ENCODE measurements at regions not wholly inside any gene's neighbourhood (a gene's known extent, or its start where the extent isn't known, plus 50 kb on each side); places are given as distances from the start of the nearest gene placed in this dataset.
"Not testable (repeated sequence)": the region's sequence is repeated elsewhere in the genome, so short reads cannot be mapped to it uniquely, and the experiment has no call there.

DNA sequence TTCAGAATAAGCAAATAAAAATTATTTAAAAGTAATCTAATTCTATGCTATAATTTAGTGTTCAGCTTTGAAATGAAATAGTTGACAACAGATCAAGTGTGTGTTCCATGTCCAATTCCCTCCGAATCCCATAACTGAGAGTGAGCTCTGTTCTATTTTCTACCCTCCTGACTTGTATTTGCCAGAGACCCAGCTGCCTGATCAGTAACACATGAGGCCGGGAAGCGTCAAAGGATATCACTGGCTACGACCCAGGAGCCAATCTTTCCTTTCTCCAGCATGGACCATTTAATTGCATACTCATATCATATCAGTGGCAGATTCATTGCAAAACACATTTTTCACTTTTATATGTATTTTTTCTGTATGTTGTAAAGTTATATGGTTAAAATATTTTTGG, 108.8 kb upstream of the TSPAN8 start:
- no peak for DNase-seq
- CTCF ChIA-PET: no interaction called here
- Histone ChIP-seq H3K9me3 (ENCODE audit: insufficient read depth, low read depth) (no peaks in the 10 kb centered on the region), H3F3A (ENCODE audit: insufficient read depth, low read depth) (no peaks in the 10 kb centered on the region), H3K79me2 (ENCODE audit: low read depth) (no peaks in the 10 kb centered on the region), H3K4me1 (replicated peaks; ENCODE audit: insufficient read depth) (no peaks in the 10 kb centered on the region), H3K9me2 (ENCODE audit: insufficient read depth) (no peaks in the 10 kb centered on the region), H3K36me3 (ENCODE audit: low read depth) (no peaks in the 10 kb centered on the region), H2AFZ (no peak overlapping the region), H3K4me2 (no peak overlapping the region), H4K20me1 (ENCODE audit: insufficient read depth) (no peaks in the 10 kb centered on the region), H3K27ac (no peak overlapping the region), H3K4me3 (no peak overlapping the region), H3K27me3 (ENCODE audit: insufficient read depth, low read depth) (no peaks in the 10 kb centered on the region)
- no TSS peak for BruUV-seq (replicated peaks)
- POLR2A ChIA-PET (ENCODE audit: unreplicated experiment): no interaction called here
- intact Hi-C loops (cut with micrococcal nuclease; ENCODE audit: unreplicated experiment): no loop called here
- no peak for TF ChIP-seq EZH2 (IDR thresholded peaks at IDR 0.05; ENCODE audit: low read depth)
- TF ChIP-seq, protein P1, sequence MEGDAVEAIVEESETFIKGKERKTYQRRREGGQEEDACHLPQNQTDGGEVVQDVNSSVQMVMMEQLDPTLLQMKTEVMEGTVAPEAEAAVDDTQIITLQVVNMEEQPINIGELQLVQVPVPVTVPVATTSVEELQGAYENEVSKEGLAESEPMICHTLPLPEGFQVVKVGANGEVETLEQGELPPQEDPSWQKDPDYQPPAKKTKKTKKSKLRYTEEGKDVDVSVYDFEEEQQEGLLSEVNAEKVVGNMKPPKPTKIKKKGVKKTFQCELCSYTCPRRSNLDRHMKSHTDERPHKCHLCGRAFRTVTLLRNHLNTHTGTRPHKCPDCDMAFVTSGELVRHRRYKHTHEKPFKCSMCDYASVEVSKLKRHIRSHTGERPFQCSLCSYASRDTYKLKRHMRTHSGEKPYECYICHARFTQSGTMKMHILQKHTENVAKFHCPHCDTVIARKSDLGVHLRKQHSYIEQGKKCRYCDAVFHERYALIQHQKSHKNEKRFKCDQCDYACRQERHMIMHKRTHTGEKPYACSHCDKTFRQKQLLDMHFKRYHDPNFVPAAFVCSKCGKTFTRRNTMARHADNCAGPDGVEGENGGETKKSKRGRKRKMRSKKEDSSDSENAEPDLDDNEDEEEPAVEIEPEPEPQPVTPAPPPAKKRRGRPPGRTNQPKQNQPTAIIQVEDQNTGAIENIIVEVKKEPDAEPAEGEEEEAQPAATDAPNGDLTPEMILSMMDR (conservative IDR thresholded peaks at IDR 0.05): no peak

DNA sequence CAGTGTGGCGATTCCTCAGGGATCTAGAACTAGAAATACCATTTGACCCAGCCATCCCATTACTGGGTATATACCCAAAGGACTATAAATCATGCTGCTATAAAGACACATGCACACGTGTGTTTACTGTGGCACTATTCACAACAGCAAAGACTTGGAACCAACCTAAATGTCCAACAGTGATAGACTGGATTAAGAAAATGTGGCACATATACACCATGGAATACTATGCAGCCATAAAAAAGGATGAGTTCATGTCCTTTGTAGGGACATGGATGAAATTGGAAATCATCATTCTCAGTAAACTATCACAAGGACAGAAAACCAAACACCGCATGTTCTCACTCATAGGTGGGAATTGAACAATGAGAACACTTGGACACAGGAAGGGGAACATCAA, 107.9 kb upstream of the TSPAN8 start:
- H3K4me3 ChIP-seq; H2AFZ ChIP-seq; H3K27ac ChIP-seq; BruUV-seq (replicated peaks); H3K4me1 ChIP-seq (replicated peaks; ENCODE audit: insufficient read depth); DNase-seq; H3F3A ChIP-seq (ENCODE audit: insufficient read depth, low read depth); H3K4me2 ChIP-seq; POLR2A ChIA-PET (ENCODE audit: unreplicated experiment); H4K20me1 ChIP-seq (ENCODE audit: insufficient read depth); CTCF ChIA-PET; H3K79me2 ChIP-seq (ENCODE audit: low read depth); H3K36me3 ChIP-seq (ENCODE audit: low read depth); H3K9me2 ChIP-seq (ENCODE audit: insufficient read depth); H3K9me3 ChIP-seq (ENCODE audit: insufficient read depth, low read depth); intact Hi-C loops (cut with micrococcal nuclease; ENCODE audit: unreplicated experiment); H3K27me3 ChIP-seq (ENCODE audit: insufficient read depth, low read depth): not testable (repeated sequence)

DNA sequence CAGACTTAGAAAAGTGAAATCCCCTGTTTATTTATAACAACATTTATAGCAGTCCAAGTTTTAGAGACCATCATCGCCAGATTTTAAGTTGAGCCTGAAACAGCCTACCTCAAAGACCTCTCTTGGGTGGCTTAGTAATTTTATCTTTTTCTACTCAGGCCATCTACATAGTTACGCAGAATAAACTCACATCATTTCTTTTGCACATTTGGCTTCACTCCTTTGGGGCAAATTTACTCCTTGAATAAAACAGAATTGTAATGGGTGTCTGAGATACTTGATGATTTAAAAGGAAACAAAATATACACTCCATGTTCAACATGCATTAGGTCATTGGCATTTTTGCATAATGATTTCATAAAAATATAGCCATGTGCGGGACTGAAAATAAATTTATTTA, 104.7 kb upstream of the TSPAN8 start:
- Histone ChIP-seq H2AFZ (no peak overlapping the region), H3K79me2 (ENCODE audit: low read depth) (no peaks in the 10 kb centered on the region), H4K20me1 (ENCODE audit: insufficient read depth) (no peaks in the 10 kb centered on the region), H3K36me3 (ENCODE audit: low read depth) (no peaks in the 10 kb centered on the region), H3K4me1 (replicated peaks; ENCODE audit: insufficient read depth) (no peaks in the 10 kb centered on the region), H3K27me3 (ENCODE audit: insufficient read depth, low read depth) (no peaks in the 10 kb centered on the region), H3K9me2 (ENCODE audit: insufficient read depth) (no peaks in the 10 kb centered on the region), H3K9me3 (ENCODE audit: insufficient read depth, low read depth) (no peaks in the 10 kb centered on the region), H3K4me3 (no peak overlapping the region), H3K27ac (no peak overlapping the region), H3F3A (ENCODE audit: insufficient read depth, low read depth) (no peaks in the 10 kb centered on the region), H3K4me2 (no peak overlapping the region)
- DNase-seq: no peak
- BruUV-seq (replicated peaks): no TSS peak
- POLR2A ChIA-PET (ENCODE audit: unreplicated experiment): no interaction called here
- CTCF ChIA-PET: no interaction called here
- intact Hi-C loops (cut with micrococcal nuclease; ENCODE audit: unreplicated experiment): no loop called here
- TF ChIP-seq, protein P1 (conservative IDR thresholded peaks at IDR 0.05): no peak
- TF ChIP-seq EZH2 (IDR thresholded peaks at IDR 0.05; ENCODE audit: low read depth): no peak

DNA sequence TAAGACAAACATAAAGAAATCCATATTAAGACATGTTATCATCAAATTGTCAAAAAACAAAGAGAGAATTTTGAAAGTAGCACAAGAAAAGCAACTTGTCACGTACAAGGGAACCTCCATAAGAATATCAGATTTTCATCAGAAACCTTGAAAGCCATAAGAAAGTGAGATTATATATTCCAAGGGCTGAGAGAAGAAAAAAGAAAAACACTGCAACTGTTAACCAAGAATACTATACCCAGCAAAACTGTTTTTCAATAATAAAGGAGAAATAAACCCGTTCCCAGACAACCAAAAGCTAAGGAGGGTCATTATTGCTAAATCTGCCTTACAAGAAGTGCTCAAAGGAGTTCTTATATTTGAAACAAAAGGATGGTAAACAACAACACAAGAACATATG, 94.7 kb upstream of the TSPAN8 start:
- ChIA-PET POLR2A (ENCODE audit: unreplicated experiment) (no interaction called here), CTCF (no interaction called here)
- Histone ChIP-seq H3K27me3 (ENCODE audit: insufficient read depth, low read depth) (no peaks in the 10 kb centered on the region), H3F3A (ENCODE audit: insufficient read depth, low read depth) (no peaks in the 10 kb centered on the region), H2AFZ (no peak overlapping the region), H4K20me1 (ENCODE audit: insufficient read depth) (no peaks in the 10 kb centered on the region), H3K4me3 (no peak overlapping the region), H3K9me3 (ENCODE audit: insufficient read depth, low read depth) (no peaks in the 10 kb centered on the region; the same call in 1 of the 2 replicates), H3K79me2 (ENCODE audit: low read depth) (no peaks in the 10 kb centered on the region), H3K4me1 (replicated peaks; ENCODE audit: insufficient read depth) (no peaks in the 10 kb centered on the region), H3K4me2 (no peak overlapping the region), H3K36me3 (ENCODE audit: low read depth) (no peaks in the 10 kb centered on the region), H3K9me2 (ENCODE audit: insufficient read depth) (no peaks in the 10 kb centered on the region), H3K27ac (no peak overlapping the region)
- DNase-seq: no peak
- TF ChIP-seq EZH2 (IDR thresholded peaks at IDR 0.05; ENCODE audit: low read depth): no peak
- TF ChIP-seq, protein P1 (conservative IDR thresholded peaks at IDR 0.05): no peak
- BruUV-seq (replicated peaks): no TSS peak
- intact Hi-C loops (cut with micrococcal nuclease; ENCODE audit: unreplicated experiment): no loop called here

Data from PC-9 (cell line).